ENCODE measurements at regions not wholly inside any gene's neighbourhood (a gene's known extent, or its start where the extent isn't known, plus 50 kb on each side); places are given as distances from the start of the nearest gene placed in this dataset.
"Not testable (repeated sequence)": the region's sequence is repeated elsewhere in the genome, so short reads cannot be mapped to it uniquely, and the experiment has no call there.

DNA sequence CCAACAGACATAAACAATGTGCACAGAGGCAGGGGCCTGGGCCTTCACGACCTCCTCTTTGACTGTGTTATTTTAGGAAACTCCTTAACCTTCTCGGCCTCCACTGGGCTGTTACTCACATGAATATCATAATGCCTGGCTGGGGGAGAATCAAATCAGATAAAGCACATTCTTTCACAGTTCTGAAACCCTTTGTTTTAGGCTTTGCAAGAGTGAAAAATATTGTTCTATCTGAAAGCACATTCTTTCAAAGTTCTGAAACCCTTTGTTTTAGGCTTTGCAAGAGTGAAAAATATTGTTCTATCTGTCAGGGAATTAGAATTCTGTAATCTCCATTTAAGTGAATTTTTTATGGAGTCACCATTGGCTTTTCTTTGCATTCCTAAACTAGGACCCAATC lies 50.7 kb upstream of the SYNDIG1 start:
- Histone ChIP-seq H3K27me3 (ENCODE audit: control insufficient read depth, insufficient read depth, low read length) (no peaks in the 10 kb centered on the region), H3K4me3 (replicated peaks in 1 of 4; ENCODE audit: control extremely low read depth in 1 of 4, insufficient read depth in 1 of 4, low read depth in 3 of 4, low read length in 4 of 4) (no peak overlapping the region), H3K4me2 (ENCODE audit: extremely low read depth, insufficient read depth, low read length) (no peak overlapping the region), H2AFZ (ENCODE audit: low read length) (no peak overlapping the region), H3K4me1 (ENCODE audit: control insufficient read depth, extremely low read depth, insufficient read depth, low read length) (no peaks in the 10 kb centered on the region), H3K79me2 (ENCODE audit: control insufficient read depth, insufficient read depth, low read length) (no peaks in the 10 kb centered on the region), H3K9me3 (ENCODE audit: control insufficient read depth, insufficient read depth, low read depth, low read length) (no peaks in the 10 kb centered on the region), H3K9ac (ENCODE audit: insufficient read depth, low read length) (no peak overlapping the region), H3K27ac (ENCODE audit: insufficient read depth, low read length) (no peak overlapping the region), H4K20me1 (ENCODE audit: control insufficient read depth, extremely low read depth, insufficient read depth, low read length) (no peaks in the 10 kb centered on the region), H3K36me3 (ENCODE audit: control insufficient read depth, insufficient read depth, low read length) (no peaks in the 10 kb centered on the region)
- no peak for TF ChIP-seq EZH2 (IDR thresholded peaks at IDR 0.05; ENCODE audit: low read length, missing control alignments)
- TF ChIP-seq, protein P1, sequence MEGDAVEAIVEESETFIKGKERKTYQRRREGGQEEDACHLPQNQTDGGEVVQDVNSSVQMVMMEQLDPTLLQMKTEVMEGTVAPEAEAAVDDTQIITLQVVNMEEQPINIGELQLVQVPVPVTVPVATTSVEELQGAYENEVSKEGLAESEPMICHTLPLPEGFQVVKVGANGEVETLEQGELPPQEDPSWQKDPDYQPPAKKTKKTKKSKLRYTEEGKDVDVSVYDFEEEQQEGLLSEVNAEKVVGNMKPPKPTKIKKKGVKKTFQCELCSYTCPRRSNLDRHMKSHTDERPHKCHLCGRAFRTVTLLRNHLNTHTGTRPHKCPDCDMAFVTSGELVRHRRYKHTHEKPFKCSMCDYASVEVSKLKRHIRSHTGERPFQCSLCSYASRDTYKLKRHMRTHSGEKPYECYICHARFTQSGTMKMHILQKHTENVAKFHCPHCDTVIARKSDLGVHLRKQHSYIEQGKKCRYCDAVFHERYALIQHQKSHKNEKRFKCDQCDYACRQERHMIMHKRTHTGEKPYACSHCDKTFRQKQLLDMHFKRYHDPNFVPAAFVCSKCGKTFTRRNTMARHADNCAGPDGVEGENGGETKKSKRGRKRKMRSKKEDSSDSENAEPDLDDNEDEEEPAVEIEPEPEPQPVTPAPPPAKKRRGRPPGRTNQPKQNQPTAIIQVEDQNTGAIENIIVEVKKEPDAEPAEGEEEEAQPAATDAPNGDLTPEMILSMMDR (conservative IDR thresholded peaks at IDR 0.05 in 1 of 2, IDR thresholded peaks at IDR 0.05 in 1 of 2; ENCODE audit: low read depth in 1 of 2, low read length in 2 of 2), result no peak
- peak in 1 of 2 donors; percentile 10 for DNase-seq (ENCODE audit: low read depth in 2 of 2)

DNA sequence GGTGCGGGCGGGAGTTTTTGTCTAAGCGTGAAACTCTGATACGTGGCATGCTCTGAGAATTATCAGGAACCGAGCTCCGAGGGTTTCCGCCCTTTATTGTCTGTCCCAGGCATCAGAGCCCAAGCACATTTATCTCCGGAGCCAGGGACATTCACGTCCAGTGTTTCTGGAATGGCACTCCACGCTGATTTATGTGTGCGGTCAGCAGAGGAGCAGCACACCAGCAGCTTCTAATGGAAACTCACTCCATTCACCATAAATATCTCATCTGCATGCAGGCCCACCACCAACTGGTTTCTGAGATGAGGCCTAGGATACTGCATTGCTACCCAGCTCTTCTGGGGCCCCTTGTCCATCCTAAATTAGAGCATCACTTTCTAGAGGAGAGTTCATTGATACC lies 51.9 kb upstream of the SYNDIG1 start:
- Histone ChIP-seq H3K27ac (ENCODE audit: insufficient read depth, low read length) (no peak overlapping the region), H3K4me3 (replicated peaks in 1 of 4; ENCODE audit: control extremely low read depth in 1 of 4, insufficient read depth in 1 of 4, low read depth in 3 of 4, low read length in 4 of 4) (no peak overlapping the region), H3K9me3 (ENCODE audit: control insufficient read depth, insufficient read depth, low read depth, low read length) (no peaks in the 10 kb centered on the region), H2AFZ (ENCODE audit: low read length) (no peak overlapping the region), H3K79me2 (ENCODE audit: control insufficient read depth, insufficient read depth, low read length) (no peaks in the 10 kb centered on the region), H3K9ac (ENCODE audit: insufficient read depth, low read length) (no peak overlapping the region), H3K4me1 (ENCODE audit: control insufficient read depth, extremely low read depth, insufficient read depth, low read length) (no peaks in the 10 kb centered on the region), H3K36me3 (ENCODE audit: control insufficient read depth, insufficient read depth, low read length) (no peaks in the 10 kb centered on the region), H4K20me1 (ENCODE audit: control insufficient read depth, extremely low read depth, insufficient read depth, low read length) (no peaks in the 10 kb centered on the region), H3K4me2 (ENCODE audit: extremely low read depth, insufficient read depth, low read length) (no peak overlapping the region), H3K27me3 (ENCODE audit: control insufficient read depth, insufficient read depth, low read length) (no peaks in the 10 kb centered on the region)
- DNase-seq (ENCODE audit: low read depth in 2 of 2), result no peak
- no peak for TF ChIP-seq EZH2 (IDR thresholded peaks at IDR 0.05; ENCODE audit: low read length, missing control alignments)
- TF ChIP-seq, protein P1 (conservative IDR thresholded peaks at IDR 0.05 in 1 of 2, IDR thresholded peaks at IDR 0.05 in 1 of 2; ENCODE audit: low read depth in 1 of 2, low read length in 2 of 2), result no peak

DNA sequence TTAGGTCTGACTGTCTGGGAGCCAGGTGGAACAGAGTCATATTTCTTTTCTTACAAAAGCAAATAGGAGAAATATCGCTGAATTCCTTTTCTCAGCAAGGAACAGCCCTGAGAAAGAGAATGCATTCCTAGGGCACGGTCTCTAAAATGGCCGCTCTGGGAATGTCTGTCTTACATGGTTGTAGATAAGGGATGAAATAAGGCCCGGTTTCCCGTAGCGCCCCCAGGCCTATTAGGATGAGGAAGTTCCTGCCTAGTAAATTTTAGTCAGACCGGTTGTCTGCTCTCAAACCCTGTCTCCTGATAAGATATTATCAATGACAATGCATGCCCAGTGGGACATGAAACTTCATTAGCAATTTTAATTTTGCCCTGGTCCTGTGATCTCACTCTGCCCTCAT lies 54.0 kb upstream of the SYNDIG1 start:
- DNase-seq (ENCODE audit: low read depth in 2 of 2); H3K27me3 ChIP-seq (ENCODE audit: control insufficient read depth, insufficient read depth, low read length); H3K79me2 ChIP-seq (ENCODE audit: control insufficient read depth, insufficient read depth, low read length); H3K9ac ChIP-seq (ENCODE audit: insufficient read depth, low read length); H3K27ac ChIP-seq (ENCODE audit: insufficient read depth, low read length); H3K4me3 ChIP-seq (replicated peaks in 1 of 4; ENCODE audit: control extremely low read depth in 1 of 4, insufficient read depth in 1 of 4, low read depth in 3 of 4, low read length in 4 of 4); H3K4me2 ChIP-seq (ENCODE audit: extremely low read depth, insufficient read depth, low read length); H3K36me3 ChIP-seq (ENCODE audit: control insufficient read depth, insufficient read depth, low read length); H3K4me1 ChIP-seq (ENCODE audit: control insufficient read depth, extremely low read depth, insufficient read depth, low read length); H3K9me3 ChIP-seq (ENCODE audit: control insufficient read depth, insufficient read depth, low read depth, low read length); H2AFZ ChIP-seq (ENCODE audit: low read length); H4K20me1 ChIP-seq (ENCODE audit: control insufficient read depth, extremely low read depth, insufficient read depth, low read length): not testable (repeated sequence)

DNA sequence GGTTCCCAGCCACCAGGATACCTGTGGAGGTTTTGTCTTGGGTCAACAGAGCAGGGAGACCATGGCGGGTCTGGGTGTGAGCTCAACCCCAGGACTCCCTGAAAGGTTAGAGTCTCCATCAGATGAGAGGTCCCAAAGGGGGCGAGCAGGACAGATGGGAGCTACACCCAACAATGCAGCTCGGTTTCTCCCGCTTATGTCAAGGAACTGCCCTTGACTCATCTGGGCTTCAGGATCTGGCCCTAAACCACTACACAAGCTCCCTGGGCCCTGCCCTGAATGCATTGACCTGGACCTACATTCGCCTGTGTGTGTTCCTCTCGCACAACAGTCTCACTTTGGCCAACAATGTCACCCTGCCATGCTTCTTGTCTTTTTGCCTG lies 57.6 kb upstream of the SYNDIG1 start:
- no peaks in the 10 kb centered on the region for H3K27me3 ChIP-seq (ENCODE audit: control insufficient read depth, insufficient read depth, low read length)
- H3K4me1 ChIP-seq (ENCODE audit: control insufficient read depth, extremely low read depth, insufficient read depth, low read length), result no peaks in the 10 kb centered on the region
- H3K9me3 ChIP-seq (ENCODE audit: control insufficient read depth, insufficient read depth, low read depth, low read length), result no peaks in the 10 kb centered on the region
- no peaks in the 10 kb centered on the region for H3K79me2 ChIP-seq (ENCODE audit: control insufficient read depth, insufficient read depth, low read length)
- no peak overlapping the region for H3K27ac ChIP-seq (ENCODE audit: insufficient read depth, low read length)
- TF ChIP-seq, protein P1 (conservative IDR thresholded peaks at IDR 0.05 in 1 of 2, IDR thresholded peaks at IDR 0.05 in 1 of 2; ENCODE audit: low read depth in 1 of 2, low read length in 2 of 2), result no peak
- no peak for TF ChIP-seq EZH2 (IDR thresholded peaks at IDR 0.05; ENCODE audit: low read length, missing control alignments)
- no peaks in the 10 kb centered on the region for H4K20me1 ChIP-seq (ENCODE audit: control insufficient read depth, extremely low read depth, insufficient read depth, low read length)
- no peaks in the 10 kb centered on the region for H3K36me3 ChIP-seq (ENCODE audit: control insufficient read depth, insufficient read depth, low read length)
- no peak overlapping the region for H3K4me2 ChIP-seq (ENCODE audit: extremely low read depth, insufficient read depth, low read length)
- no peak for DNase-seq (ENCODE audit: low read depth in 2 of 2)
- H3K4me3 ChIP-seq (replicated peaks in 1 of 4; ENCODE audit: control extremely low read depth in 1 of 4, insufficient read depth in 1 of 4, low read depth in 3 of 4, low read length in 4 of 4), result no peak overlapping the region
- H2AFZ ChIP-seq (ENCODE audit: low read length), result no peak overlapping the region
- H3K9ac ChIP-seq (ENCODE audit: insufficient read depth, low read length), result no peak overlapping the region
